MM.1S (cell line): ENCODE measurements at regions not wholly inside any gene's neighbourhood (a gene's known extent, or its start where the extent isn't known, plus 50 kb on each side); places are given as distances from the start of the nearest gene placed in this dataset.

ENCODE experiments used
- DNase-seq: peaks from one replicate; pipeline ENCODE4 v3.0.0-alpha.2; 2015
- H2AFZ ChIP-seq: fragments of 300-600 bp; sonication (generic); 2 replicates; pipeline ENCODE4 v1.6.0; 2016; ENCODE audit warnings: antibody characterized with exemption, low read length
- H3F3A ChIP-seq: fragments of 300-600 bp; sonication (generic); 2 replicates; pipeline ENCODE4 v1.6.1; 2016; ENCODE audit warnings: mild to moderate bottlenecking, antibody characterized with exemption, low read length, moderate library complexity, mixed read lengths; ENCODE audit not compliant: insufficient read depth
- H3K27ac ChIP-seq: fragments of 300-600 bp; sonication (generic); 2 replicates; pipeline ENCODE4 v1.5.1; 2016; ENCODE audit warnings: mild to moderate bottlenecking, low read length
- H3K27me3 ChIP-seq: fragments of 300-600 bp; sonication (generic); replicated peaks from 2 replicates; pipeline ENCODE4 v1.6.0; 2016; ENCODE audit warnings: low read length; ENCODE audit not compliant: insufficient read depth
- H3K36me3 ChIP-seq: fragments of 300-600 bp; sonication (generic); replicated peaks from 2 replicates; pipeline ENCODE4 v1.6.1; 2016; ENCODE audit warnings: mild to moderate bottlenecking, low read length, mixed read lengths; ENCODE audit not compliant: insufficient read depth
- H3K4me1 ChIP-seq: fragments of 300-600 bp; sonication (generic); 2 replicates; pipeline ENCODE4 v1.6.1; 2016; ENCODE audit warnings: low read length, mixed read lengths
- H3K4me2 ChIP-seq: fragments of 300-600 bp; sonication (generic); 2 replicates; pipeline ENCODE4 v1.6.0; 2016; ENCODE audit warnings: low read depth, low read length
- H3K4me3 ChIP-seq: fragments of 300-600 bp; sonication (generic); 2 replicates; pipeline ENCODE4 v1.5.1; 2016; ENCODE audit warnings: low read length, mixed read lengths
- H3K79me2 ChIP-seq: fragments of 300-600 bp; sonication (generic); 2 replicates; pipeline ENCODE4 v1.6.1; 2016; ENCODE audit warnings: mixed run types, low read length, mixed read lengths
- H3K9ac ChIP-seq: fragments of 300-600 bp; sonication (generic); 2 replicates; pipeline ENCODE4 v1.6.1; 2016; ENCODE audit warnings: low read length, mixed read lengths
- H3K9me2 ChIP-seq: fragments of 300-600 bp; sonication (generic); replicated peaks from 2 replicates; pipeline ENCODE4 v1.6.1; 2016; ENCODE audit warnings: mild to moderate bottlenecking, low read length, mixed read lengths; ENCODE audit not compliant: insufficient read depth
- H3K9me3 ChIP-seq: fragments of 300-600 bp; sonication (generic); replicated peaks from 2 replicates; pipeline ENCODE4 v1.6.1; 2016; ENCODE audit warnings: mild to moderate bottlenecking, low read length, mixed read lengths; ENCODE audit not compliant: insufficient read depth
- H4K20me1 ChIP-seq: fragments of 300-600 bp; sonication (generic); 2 replicates; pipeline ENCODE4 v1.6.1; 2016; ENCODE audit warnings: mild to moderate bottlenecking, low read length, moderate library complexity, mixed read lengths; ENCODE audit not compliant: insufficient read depth
- EZH2 ChIP-seq: fragments of 300-600 bp; sonication (generic); optimal IDR thresholded peaks from 2 replicates; pipeline ENCODE3; 2017; ENCODE audit warnings: low read depth, mild to moderate bottlenecking, antibody characterized with exemption, low read length, mixed read lengths
- EZH2phosphoT487 ChIP-seq: fragments of 300-600 bp; sonication (generic); IDR thresholded peaks from 2 replicates; pipeline ENCODE4 v1.6.1; 2018; ENCODE audit warnings: antibody characterized with exemption, low read length
- TF ChIP-seq, protein P1 (sequence below): fragments of 300-600 bp; sonication (generic); IDR thresholded peaks from 2 replicates; pipeline ENCODE4 v1.5.1; 2016; ENCODE audit warnings: antibody characterized with exemption, low read length, mixed read lengths

DNA sequence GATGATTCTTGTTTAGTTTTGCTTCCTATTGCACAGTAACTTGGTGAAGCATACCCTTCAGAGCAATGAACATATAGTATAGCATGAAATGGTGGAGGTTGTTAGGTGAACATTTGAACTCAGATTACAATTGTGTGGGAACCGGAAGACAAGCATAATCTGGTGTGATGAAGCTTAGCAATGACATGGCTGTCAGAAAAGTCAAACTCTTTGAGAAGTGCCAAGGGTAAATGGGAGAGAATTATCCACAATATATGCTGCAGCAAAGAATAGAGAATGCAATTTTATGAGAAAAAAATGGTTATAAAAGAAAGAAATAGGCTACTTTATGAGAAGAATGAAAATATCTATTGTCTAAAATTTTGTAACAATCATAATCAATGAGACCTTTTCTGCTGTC lies 1536.7 kb downstream of the SI start:
- TF ChIP-seq EZH2: no peak
- TF ChIP-seq EZH2phosphoT487: no peak
- no peaks in the 10 kb centered on the region for H3K4me1 ChIP-seq
- DNase-seq: no peak
- H3K27me3 ChIP-seq: no peaks in the 10 kb centered on the region
- no peaks in the 10 kb centered on the region for H3K9me2 ChIP-seq
- H3K36me3 ChIP-seq: no peaks in the 10 kb centered on the region
- H3K9me3 ChIP-seq: no peaks in the 10 kb centered on the region
- no peak overlapping the region for H2AFZ ChIP-seq
- H3K27ac ChIP-seq: no peak overlapping the region
- no peaks in the 10 kb centered on the region for H4K20me1 ChIP-seq
- H3K9ac ChIP-seq: no peak overlapping the region
- H3K79me2 ChIP-seq: no peaks in the 10 kb centered on the region
- H3K4me3 ChIP-seq: no peak overlapping the region
- H3K4me2 ChIP-seq: no peak overlapping the region
- H3F3A ChIP-seq: no peaks in the 10 kb centered on the region

DNA sequence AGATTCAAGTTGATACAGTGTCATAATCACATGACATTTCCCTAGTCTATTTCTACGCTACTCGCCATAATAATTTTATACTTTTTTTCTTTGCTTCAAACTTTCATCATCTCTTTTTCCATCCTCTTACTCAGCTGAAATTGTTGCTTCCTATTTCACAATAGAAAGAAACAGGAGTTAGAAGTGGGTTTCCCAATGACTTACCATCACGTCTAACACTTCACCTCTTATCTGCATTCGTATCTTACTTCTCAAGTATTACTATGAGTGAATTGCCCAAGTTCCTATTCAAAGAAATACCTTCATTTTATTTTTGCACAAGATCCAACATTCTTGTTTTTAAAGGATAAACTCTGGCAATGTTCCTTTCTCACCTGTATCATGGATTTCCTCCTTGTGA lies 1539.9 kb downstream of the SI start:
- no peaks in the 10 kb centered on the region for H3K79me2 ChIP-seq
- no peaks in the 10 kb centered on the region for H4K20me1 ChIP-seq
- no peak overlapping the region for H3K4me3 ChIP-seq
- H3K27ac ChIP-seq: no peak overlapping the region
- H3K27me3 ChIP-seq: no peaks in the 10 kb centered on the region
- no peaks in the 10 kb centered on the region for H3K4me1 ChIP-seq
- no peak for DNase-seq
- no peaks in the 10 kb centered on the region for H3K9me3 ChIP-seq
- H3K36me3 ChIP-seq: no peaks in the 10 kb centered on the region
- TF ChIP-seq EZH2 (no peak), EZH2phosphoT487 (no peak)
- no peak overlapping the region for H3K4me2 ChIP-seq
- no peak overlapping the region for H2AFZ ChIP-seq
- no peaks in the 10 kb centered on the region for H3K9me2 ChIP-seq
- no peak overlapping the region for H3K9ac ChIP-seq
- no peaks in the 10 kb centered on the region for H3F3A ChIP-seq

DNA sequence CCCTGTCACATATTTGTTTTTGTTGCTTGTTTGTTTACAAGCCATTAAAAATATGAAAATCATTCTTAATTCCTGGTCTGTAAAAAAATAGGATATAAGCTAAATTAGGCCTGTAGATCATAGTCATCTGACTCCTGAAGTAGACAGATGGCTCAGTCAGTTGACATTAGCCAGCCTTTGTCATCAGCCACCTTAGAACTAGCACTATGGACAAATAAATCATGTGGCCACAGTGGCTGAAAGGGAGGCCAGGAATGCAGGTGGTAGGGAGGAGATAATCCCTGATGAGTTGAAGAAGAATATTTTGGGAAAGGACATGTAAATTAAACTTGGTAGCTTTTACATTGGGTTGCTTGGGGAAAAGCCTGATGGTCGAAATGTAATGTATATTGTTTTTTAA lies 1544.9 kb downstream of the SI start:
- no peaks in the 10 kb centered on the region for H4K20me1 ChIP-seq
- H3K27ac ChIP-seq: no peak overlapping the region

GRCh38 chr3:163523375-163523774 lies 1554.9 kb downstream of the SI start:
- Histone ChIP-seq H3K9me2 (no peaks in the 10 kb centered on the region), H3K9ac (no peak overlapping the region), H3K4me2 (no peak overlapping the region), H3K27me3 (no peaks in the 10 kb centered on the region), H3K4me1 (peaks cover 5% of the 10 kb centered on the region; the same call in 1 of the 2 replicates), H3K4me3 (no peak overlapping the region), H3K9me3 (no peaks in the 10 kb centered on the region), H3K79me2 (no peaks in the 10 kb centered on the region), H3K27ac (no peak overlapping the region), H2AFZ (no peak overlapping the region), H3K36me3 (no peaks in the 10 kb centered on the region), H4K20me1 (no peaks in the 10 kb centered on the region), H3F3A (no peaks in the 10 kb centered on the region)
- TF ChIP-seq EZH2phosphoT487: no peak
- no peak for TF ChIP-seq EZH2
- TF ChIP-seq, protein P1, sequence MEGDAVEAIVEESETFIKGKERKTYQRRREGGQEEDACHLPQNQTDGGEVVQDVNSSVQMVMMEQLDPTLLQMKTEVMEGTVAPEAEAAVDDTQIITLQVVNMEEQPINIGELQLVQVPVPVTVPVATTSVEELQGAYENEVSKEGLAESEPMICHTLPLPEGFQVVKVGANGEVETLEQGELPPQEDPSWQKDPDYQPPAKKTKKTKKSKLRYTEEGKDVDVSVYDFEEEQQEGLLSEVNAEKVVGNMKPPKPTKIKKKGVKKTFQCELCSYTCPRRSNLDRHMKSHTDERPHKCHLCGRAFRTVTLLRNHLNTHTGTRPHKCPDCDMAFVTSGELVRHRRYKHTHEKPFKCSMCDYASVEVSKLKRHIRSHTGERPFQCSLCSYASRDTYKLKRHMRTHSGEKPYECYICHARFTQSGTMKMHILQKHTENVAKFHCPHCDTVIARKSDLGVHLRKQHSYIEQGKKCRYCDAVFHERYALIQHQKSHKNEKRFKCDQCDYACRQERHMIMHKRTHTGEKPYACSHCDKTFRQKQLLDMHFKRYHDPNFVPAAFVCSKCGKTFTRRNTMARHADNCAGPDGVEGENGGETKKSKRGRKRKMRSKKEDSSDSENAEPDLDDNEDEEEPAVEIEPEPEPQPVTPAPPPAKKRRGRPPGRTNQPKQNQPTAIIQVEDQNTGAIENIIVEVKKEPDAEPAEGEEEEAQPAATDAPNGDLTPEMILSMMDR: no peak
- no peak for DNase-seq

More for the DNA sequence above, 1544.9 kb downstream of the SI start:
- Histone ChIP-seq H3K9me2 (no peaks in the 10 kb centered on the region), H3K27me3 (no peaks in the 10 kb centered on the region), H3K36me3 (no peaks in the 10 kb centered on the region), H3K9me3 (no peaks in the 10 kb centered on the region), H3K79me2 (no peaks in the 10 kb centered on the region), H3K4me3 (no peak overlapping the region), H2AFZ (no peak overlapping the region), H3F3A (no peaks in the 10 kb centered on the region), H3K4me2 (no peak overlapping the region), H3K9ac (no peak overlapping the region), H3K4me1 (no peaks in the 10 kb centered on the region)
- TF ChIP-seq EZH2 (no peak), EZH2phosphoT487 (no peak)
- TF ChIP-seq, protein P1: no peak
- DNase-seq: no peak
